ENCODE measurements at regions not wholly inside any gene's neighbourhood (a gene's known extent, or its start where the extent isn't known, plus 50 kb on each side); places are given as distances from the start of the nearest gene placed in this dataset.

GRCh38 chr4:156521631-156522030 lies 450.0 kb downstream of the PDGFC start:
- no peak for TF ChIP-seq CEBPB (IDR thresholded peaks at IDR 0.05; ENCODE audit: low read depth)
- no peak for TF ChIP-seq CTCF (IDR thresholded peaks at IDR 0.05 in 2 of 3, conservative IDR thresholded peaks at IDR 0.05 in 1 of 3; ENCODE audit: borderline replicate concordance in 1 of 3, insufficient read depth in 1 of 3, low read depth in 2 of 3, low read length in 2 of 3)
- TF ChIP-seq SIN3A (IDR thresholded peaks at IDR 0.05; ENCODE audit: low read depth): no peak
- no peak for TF ChIP-seq POLR2AphosphoS5 (IDR thresholded peaks at IDR 0.05; ENCODE audit: low read depth, low read length)
- TF ChIP-seq EGR1 (IDR thresholded peaks at IDR 0.05; ENCODE audit: low read depth): no peak
- TF ChIP-seq SP1 (IDR thresholded peaks at IDR 0.05; ENCODE audit: low read depth): no peak
- no peak for TF ChIP-seq POLR2A (IDR thresholded peaks at IDR 0.05; ENCODE audit: borderline replicate concordance, extremely low read depth, insufficient read depth, insufficient read length)
- no peak for TF ChIP-seq ELF1 (IDR thresholded peaks at IDR 0.05; ENCODE audit: borderline replicate concordance, low read depth)
- no peak for TF ChIP-seq RAD21 (IDR thresholded peaks at IDR 0.05; ENCODE audit: low read depth)

Data from HCT116 (cell line).